OCI-LY7 (cell line): ENCODE measurements at regions not wholly inside any gene's neighbourhood (a gene's known extent, or its start where the extent isn't known, plus 50 kb on each side); places are given as distances from the start of the nearest gene placed in this dataset.

Experiments used
- BruUV-seq: library from RNA; stranded (reverse); fragments of 400-500 nt; replicated peaks from 2 replicates; lab custom pipeline; 2021; lab: Mats Ljungman, UMichigan
- CTCF ChIA-PET: fragments of 300-600 bp; sonication (Branson Sonifier 250); formaldehyde crosslinking; loops from one replicate; lab custom pipeline; 2022; ENCODE audit warnings: antibody characterized with exemption; ENCODE audit not compliant: unreplicated experiment; lab: Charles Lee
- POLR2A ChIA-PET: fragments of 300-600 bp; sonication (Branson Sonifier 250); formaldehyde crosslinking; loops from one replicate; lab custom pipeline; 2022; ENCODE audit warnings: antibody characterized with exemption; lab: Charles Lee
- DNase-seq: peaks from one replicate; pipeline ENCODE4 v3.0.0-alpha.2; 2015; ENCODE audit warnings: low spot score
- H2AFZ ChIP-seq: fragments of 200-600 bp; sonication (generic), shearing (Covaris generic); 2 replicates; pipeline ENCODE4 v1.6.1; 2014; ENCODE audit warnings: mild to moderate bottlenecking, antibody characterized with exemption, low read length, moderate library complexity
- H3K27ac ChIP-seq: fragments of 200-600 bp; sonication (generic); 2 replicates; pipeline ENCODE4 v1.5.1; 2014; ENCODE audit warnings: mixed run types, low read depth, mild to moderate bottlenecking, moderate library complexity, low read length, inconsistent platforms; ENCODE audit not compliant: poor library complexity, severe bottlenecking
- H3K36me3 ChIP-seq: fragments of 200-600 bp; sonication (generic); 2 replicates; pipeline ENCODE4 v1.6.1; 2014; ENCODE audit warnings: mild to moderate bottlenecking, antibody characterized with exemption, low read length, moderate library complexity, mixed read lengths; ENCODE audit not compliant: insufficient read depth
- H3K4me1 ChIP-seq: fragments of 200-600 bp; sonication (generic); 2 replicates; pipeline ENCODE4 v1.5.1; 2014; ENCODE audit warnings: mild to moderate bottlenecking, low read length; ENCODE audit not compliant: insufficient read depth, poor library complexity, severe bottlenecking
- H3K4me2 ChIP-seq: fragments of 200-600 bp; sonication (generic); 2 replicates; pipeline ENCODE4 v1.6.1; 2014; ENCODE audit warnings: mild to moderate bottlenecking, low read length
- H3K4me3 ChIP-seq: fragments of 200-600 bp; sonication (generic); 2 replicates; pipeline ENCODE4 v1.5.1; 2014; ENCODE audit warnings: mild to moderate bottlenecking, low read depth, low read length; ENCODE audit not compliant: poor library complexity, severe bottlenecking
- H3K79me2 ChIP-seq: fragments of 200-600 bp; sonication (generic); 2 replicates; pipeline ENCODE4 v1.6.1; 2016; ENCODE audit warnings: low read depth, mild to moderate bottlenecking, low read length, moderate library complexity, mixed read lengths; ENCODE audit not compliant: insufficient read depth
- H3K9me2 ChIP-seq: fragments of 200-600 bp; sonication (generic); 2 replicates; pipeline ENCODE4 v1.6.1; 2016; ENCODE audit warnings: mild to moderate bottlenecking, low read length, mixed read lengths; ENCODE audit not compliant: insufficient read depth
- H3K9me3 ChIP-seq: fragments of 200-600 bp; sonication (generic); 2 replicates; pipeline ENCODE4 v1.6.1; 2014; ENCODE audit warnings: mild to moderate bottlenecking, mixed run types, low read length, mixed read lengths
- H4K20me1 ChIP-seq: fragments of 200-600 bp; sonication (generic); 2 replicates; pipeline ENCODE4 v1.6.1; 2014; ENCODE audit warnings: mild to moderate bottlenecking, antibody characterized with exemption, low read length, moderate library complexity, mixed read lengths; ENCODE audit not compliant: insufficient read depth
- CTCF ChIP-seq: fragments of 200-600 bp; sonication (generic); conservative IDR thresholded peaks from 2 replicates; pipeline ENCODE4 v1.5.1; 2014; ENCODE audit warnings: mild to moderate bottlenecking, antibody characterized with exemption, low read length, moderate library complexity, mixed read lengths
- EZH2phosphoT487 ChIP-seq: fragments of 200-600 bp; sonication (generic); IDR thresholded peaks from 2 replicates; pipeline ENCODE4 v1.6.1; 2018; ENCODE audit warnings: low read depth, borderline replicate concordance, mild to moderate bottlenecking, mixed run types, antibody characterized with exemption, low read length, moderate library complexity, mixed read lengths
- intact Hi-C: fragments of 100-400 bp; cut with micrococcal nuclease; formaldehyde crosslinking; loops from one replicate; pipeline ENCODE4 v1.10.0; 2022; ENCODE audit not compliant: unreplicated experiment

- no peaks in the 10 kb centered on the region for H3K4me1 ChIP-seq
- ChIA-PET CTCF (no interaction called here), POLR2A (interaction anchor here (0.6 to 1.0 kb wide), 3 partner anchors 23 to 149 kb away, joined by 3 to 11 read pairs (median 3); no protein-coding TSS in a partner anchor)
- no peak overlapping the region for H3K4me2 ChIP-seq
- H3K9me2 ChIP-seq: no peaks in the 10 kb centered on the region
- intact Hi-C loops: no loop called here
- H3K9me3 ChIP-seq: no peaks in the 10 kb centered on the region
- DNase-seq: no peak
- no peaks in the 10 kb centered on the region for H4K20me1 ChIP-seq
- H3K36me3 ChIP-seq: no peaks in the 10 kb centered on the region
- BruUV-seq: no TSS peak
- H3K4me3 ChIP-seq: no peak overlapping the region
- no peaks in the 10 kb centered on the region for H3K79me2 ChIP-seq
- TF ChIP-seq CTCF: no peak
- no peak for TF ChIP-seq EZH2phosphoT487
- no peak overlapping the region for H2AFZ ChIP-seq
- no peak overlapping the region for H3K27ac ChIP-seq
Observed at GRCh38 chr18:26618135-26618534, 69.8 kb upstream of the KCTD1 start.

- Histone ChIP-seq H3K79me2 (no peaks in the 10 kb centered on the region), H3K9me3 (no peaks in the 10 kb centered on the region), H2AFZ (no peak overlapping the region), H3K27ac (no peak overlapping the region), H3K36me3 (no peaks in the 10 kb centered on the region), H4K20me1 (no peaks in the 10 kb centered on the region), H3K9me2 (no peaks in the 10 kb centered on the region), H3K4me1 (no peaks in the 10 kb centered on the region), H3K4me3 (no peak overlapping the region), H3K4me2 (no peak overlapping the region)
- POLR2A ChIA-PET: interaction anchor here (0.6 to 1.0 kb wide), 4 partner anchors 22 to 756 kb away, joined by 3 to 11 read pairs (median 6); no protein-coding TSS in a partner anchor
- no peak for DNase-seq
- no TSS peak for BruUV-seq
- CTCF ChIA-PET: no interaction called here
- intact Hi-C loops: no loop called here
- TF ChIP-seq CTCF (no peak), EZH2phosphoT487 (no peak)
Observed at GRCh38 chr18:26617151-26617554, 68.8 kb upstream of the KCTD1 start.

GRCh38 chr18:26614374-26614773 is 66.0 kb upstream of the KCTD1 start:
- intact Hi-C loops: no loop called here
- no peak overlapping the region for H3K4me3 ChIP-seq
- no TSS peak for BruUV-seq
- H3K9me3 ChIP-seq: no peaks in the 10 kb centered on the region
- no peak for DNase-seq
- H3K27ac ChIP-seq: no peak overlapping the region
- no peaks in the 10 kb centered on the region for H3K9me2 ChIP-seq
- no peak overlapping the region for H2AFZ ChIP-seq
- no peaks in the 10 kb centered on the region for H3K36me3 ChIP-seq
- ChIA-PET POLR2A (no interaction called here), CTCF (no interaction called here)
- no peak overlapping the region for H3K4me2 ChIP-seq
- no peaks in the 10 kb centered on the region for H3K79me2 ChIP-seq
- H3K4me1 ChIP-seq: no peaks in the 10 kb centered on the region
- TF ChIP-seq EZH2phosphoT487 (no peak), CTCF (no peak)
- no peaks in the 10 kb centered on the region for H4K20me1 ChIP-seq
